ENCODE measurements at regions not wholly inside any gene's neighbourhood (a gene's known extent, or its start where the extent isn't known, plus 50 kb on each side); places are given as distances from the start of the nearest gene placed in this dataset.

DNA sequence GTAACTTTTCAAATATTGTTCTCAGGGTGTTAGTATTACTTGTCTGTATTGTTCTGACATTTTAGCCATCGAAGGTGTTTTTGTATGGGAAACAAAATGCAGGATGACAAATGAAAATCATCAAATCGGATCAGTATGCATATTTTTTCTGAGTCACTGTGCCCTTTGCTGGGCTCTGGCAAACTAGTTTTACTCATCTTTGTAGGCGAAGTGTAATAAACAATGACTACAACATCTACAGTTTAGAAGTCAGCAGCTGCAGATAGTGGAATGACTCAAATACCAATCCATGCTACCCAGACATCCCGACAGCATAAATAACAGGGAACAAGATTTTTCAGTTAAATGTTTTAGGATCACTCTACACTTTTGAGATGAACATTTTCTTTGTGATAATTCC, 557.3 kb upstream of the TENM3 start:
- no peaks in the 10 kb centered on the region for H3K27me3 ChIP-seq (replicated peaks in 1 of 7)
- no peak overlapping the region for H3K27ac ChIP-seq
- no peaks in the 10 kb centered on the region for H3K4me1 ChIP-seq
- DNase-seq: no peak
- 78 to 88% (median 80%) methylated on average over 4 of the region's 4 CpGs for WGBS, 5 donors
- intact Hi-C loops (cut with DNase I; ENCODE audit: low total_unique reads): no loop called here
- H3K9me3 ChIP-seq: no peaks in the 10 kb centered on the region
- no peaks in the 10 kb centered on the region for H3K36me3 ChIP-seq
- TF ChIP-seq POLR2A (IDR thresholded peaks at IDR 0.05) (no peak), POLR2AphosphoS5 (IDR thresholded peaks at IDR 0.05) (no peak)
- H3K4me3 ChIP-seq: no peak overlapping the region

DNA sequence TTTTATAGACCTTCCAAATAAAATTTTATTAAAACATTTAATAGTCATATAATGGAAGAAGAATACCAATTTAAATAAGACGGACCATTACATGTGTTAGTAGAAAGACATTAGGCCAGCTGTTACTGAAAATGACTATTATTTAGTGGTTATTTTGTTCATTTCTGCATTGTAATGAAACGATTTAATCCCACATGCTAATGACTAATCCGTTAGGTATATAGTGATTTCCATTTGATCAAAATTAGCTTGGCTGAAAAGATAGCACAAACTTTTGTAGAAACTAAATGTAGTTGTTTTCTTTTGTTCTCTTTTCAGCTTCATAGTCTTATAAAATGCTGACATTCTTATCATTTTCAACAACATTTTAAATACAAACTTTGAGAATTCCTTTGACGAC, 556.1 kb upstream of the TENM3 start:
- no peak overlapping the region for H3K4me3 ChIP-seq
- TF ChIP-seq POLR2AphosphoS5 (IDR thresholded peaks at IDR 0.05) (no peak), POLR2A (IDR thresholded peaks at IDR 0.05) (no peak)
- TF ChIP-seq, protein P1, sequence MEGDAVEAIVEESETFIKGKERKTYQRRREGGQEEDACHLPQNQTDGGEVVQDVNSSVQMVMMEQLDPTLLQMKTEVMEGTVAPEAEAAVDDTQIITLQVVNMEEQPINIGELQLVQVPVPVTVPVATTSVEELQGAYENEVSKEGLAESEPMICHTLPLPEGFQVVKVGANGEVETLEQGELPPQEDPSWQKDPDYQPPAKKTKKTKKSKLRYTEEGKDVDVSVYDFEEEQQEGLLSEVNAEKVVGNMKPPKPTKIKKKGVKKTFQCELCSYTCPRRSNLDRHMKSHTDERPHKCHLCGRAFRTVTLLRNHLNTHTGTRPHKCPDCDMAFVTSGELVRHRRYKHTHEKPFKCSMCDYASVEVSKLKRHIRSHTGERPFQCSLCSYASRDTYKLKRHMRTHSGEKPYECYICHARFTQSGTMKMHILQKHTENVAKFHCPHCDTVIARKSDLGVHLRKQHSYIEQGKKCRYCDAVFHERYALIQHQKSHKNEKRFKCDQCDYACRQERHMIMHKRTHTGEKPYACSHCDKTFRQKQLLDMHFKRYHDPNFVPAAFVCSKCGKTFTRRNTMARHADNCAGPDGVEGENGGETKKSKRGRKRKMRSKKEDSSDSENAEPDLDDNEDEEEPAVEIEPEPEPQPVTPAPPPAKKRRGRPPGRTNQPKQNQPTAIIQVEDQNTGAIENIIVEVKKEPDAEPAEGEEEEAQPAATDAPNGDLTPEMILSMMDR (IDR thresholded peaks at IDR 0.05 in 8 of 11, conservative IDR thresholded peaks at IDR 0.05 in 3 of 11): no peak
- no peaks in the 10 kb centered on the region for H3K9me3 ChIP-seq
- no peak overlapping the region for H3K27ac ChIP-seq
- H3K27me3 ChIP-seq (replicated peaks in 1 of 7): no peaks in the 10 kb centered on the region
- intact Hi-C loops (cut with DNase I; ENCODE audit: low total_unique reads): no loop called here
- 71 to 79% (median 75%) methylated on average over 4 of the region's 4 CpGs for WGBS, 5 donors
- no peak for DNase-seq
- no peaks in the 10 kb centered on the region for H3K4me1 ChIP-seq
- H3K36me3 ChIP-seq: no peaks in the 10 kb centered on the region

GRCh38 chr4:181688432-181688831, 554.8 kb upstream of the TENM3 start:
- Histone ChIP-seq H3K27ac (no peak overlapping the region), H3K4me1 (no peaks in the 10 kb centered on the region), H3K4me3 (no peak overlapping the region), H3K36me3 (no peaks in the 10 kb centered on the region), H3K9me3 (no peaks in the 10 kb centered on the region), H3K27me3 (replicated peaks in 1 of 7) (no peaks in the 10 kb centered on the region)
- no peak for TF ChIP-seq POLR2AphosphoS5 (IDR thresholded peaks at IDR 0.05)
- TF ChIP-seq, protein P1 (IDR thresholded peaks at IDR 0.05 in 8 of 11, conservative IDR thresholded peaks at IDR 0.05 in 3 of 11): no peak
- no peak for TF ChIP-seq POLR2A (IDR thresholded peaks at IDR 0.05)
- intact Hi-C loops (cut with DNase I; ENCODE audit: low total_unique reads): no loop called here
- 41 to 54% (median 42%) methylated on average over 3 of the region's 3 CpGs for WGBS, 5 donors
- no peak for DNase-seq

DNA sequence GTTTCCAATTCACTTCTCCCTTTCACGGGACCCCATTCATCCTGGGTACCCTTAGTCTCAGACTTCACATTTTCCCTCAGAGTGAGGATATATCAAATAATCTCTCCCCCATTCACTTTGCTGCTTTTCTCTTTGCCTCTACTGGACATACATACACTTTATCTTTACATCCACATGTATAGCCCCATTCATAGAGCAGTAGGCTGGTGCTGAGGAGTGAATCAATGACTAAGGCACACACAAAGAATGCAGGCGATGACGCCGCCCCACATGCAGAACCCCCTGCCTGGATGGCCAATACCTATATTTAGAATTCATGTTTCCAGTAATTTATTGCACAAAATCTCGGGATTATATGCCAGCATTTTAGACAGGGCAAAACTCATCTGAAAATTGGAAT, 554.3 kb upstream of the TENM3 start:
- no peak for DNase-seq
- TF ChIP-seq POLR2AphosphoS5 (IDR thresholded peaks at IDR 0.05) (no peak), POLR2A (IDR thresholded peaks at IDR 0.05) (no peak)
- TF ChIP-seq, protein P1 (IDR thresholded peaks at IDR 0.05 in 8 of 11, conservative IDR thresholded peaks at IDR 0.05 in 3 of 11): no peak
- Histone ChIP-seq H3K27me3 (replicated peaks in 1 of 7) (no peaks in the 10 kb centered on the region), H3K9me3 (no peaks in the 10 kb centered on the region), H3K4me3 (no peak overlapping the region), H3K36me3 (no peaks in the 10 kb centered on the region), H3K27ac (no peak overlapping the region), H3K4me1 (no peaks in the 10 kb centered on the region)
- intact Hi-C loops (cut with DNase I; ENCODE audit: low total_unique reads): no loop called here
- WGBS, 5 donors: 63 to 77% (median 72%) methylated on average over 5 of the region's 5 CpGs

- 39 to 59% (median 49%) methylated on average over 2 of the region's 2 CpGs for WGBS, 5 donors
- TF ChIP-seq, protein P1 (IDR thresholded peaks at IDR 0.05 in 8 of 11, conservative IDR thresholded peaks at IDR 0.05 in 3 of 11): no peak
- no peak for TF ChIP-seq POLR2A (IDR thresholded peaks at IDR 0.05)
- TF ChIP-seq POLR2AphosphoS5 (IDR thresholded peaks at IDR 0.05): no peak
- Histone ChIP-seq H3K36me3 (no peaks in the 10 kb centered on the region), H3K27ac (no peak overlapping the region), H3K27me3 (replicated peaks in 1 of 7) (no peaks in the 10 kb centered on the region), H3K4me1 (no peaks in the 10 kb centered on the region), H3K9me3 (no peaks in the 10 kb centered on the region), H3K4me3 (no peak overlapping the region)
- DNase-seq: no peak
- intact Hi-C loops (cut with DNase I; ENCODE audit: low total_unique reads): no loop called here
Measured at GRCh38 chr4:181690498-181690897, 552.7 kb upstream of the TENM3 start.
